GM18861 (cell line): ENCODE measurements at regions not wholly inside any gene's neighbourhood (a gene's known extent, or its start where the extent isn't known, plus 50 kb on each side); places are given as distances from the start of the nearest gene placed in this dataset.

Source experiments
- ATAC-seq: cut with Tn5 transposase; IDR thresholded peaks from one replicate; pipeline ENCODE4 v1.9.1; 2021; ENCODE audit not compliant: unreplicated experiment

- ATAC-seq, result no peak
These were observed 500.3 kb upstream of the GRIA1 start for GRCh38 chr5:152990217-152990616.

- ATAC-seq, result no peak
These were observed 499.8 kb upstream of the GRIA1 start for GRCh38 chr5:152990649-152991048.

- ATAC-seq, result no peak
These were observed 496.3 kb upstream of the GRIA1 start for GRCh38 chr5:152994033-152994680.

- no peak for ATAC-seq
These were observed 495.2 kb upstream of the GRIA1 start for GRCh38 chr5:152995214-152995725.

GRCh38 chr5:153005711-153006110 is 484.8 kb upstream of the GRIA1 start:
- ATAC-seq, result no peak

- no peak for ATAC-seq
These were observed 483.8 kb upstream of the GRIA1 start for GRCh38 chr5:153006681-153007080.

- ATAC-seq, result no peak
These were observed 476.3 kb upstream of the GRIA1 start for GRCh38 chr5:153014194-153014593.

GRCh38 chr5:153018121-153018520 is 472.3 kb upstream of the GRIA1 start:
- ATAC-seq, result no peak

- ATAC-seq, result no peak
These were observed 459.4 kb upstream of the GRIA1 start for GRCh38 chr5:153030755-153031725.

- no peak for ATAC-seq
These were observed 451.0 kb upstream of the GRIA1 start for GRCh38 chr5:153039501-153039900.

GRCh38 chr5:153043886-153044285 is 446.6 kb upstream of the GRIA1 start:
- no peak for ATAC-seq

GRCh38 chr5:153050496-153051179 is 439.8 kb upstream of the GRIA1 start:
- no peak for ATAC-seq

- no peak for ATAC-seq
These were observed 424.2 kb upstream of the GRIA1 start for GRCh38 chr5:153066281-153066680.

- no peak for ATAC-seq
These were observed 422.6 kb upstream of the GRIA1 start for GRCh38 chr5:153067869-153068268.

- no peak for ATAC-seq
These were observed 411.1 kb upstream of the GRIA1 start for GRCh38 chr5:153079396-153079795.

GRCh38 chr5:153080940-153081339 is 409.5 kb upstream of the GRIA1 start:
- no peak for ATAC-seq

GRCh38 chr5:153081385-153081784 is 409.1 kb upstream of the GRIA1 start:
- ATAC-seq, result no peak

GRCh38 chr5:153084511-153084910 is 406.0 kb upstream of the GRIA1 start:
- ATAC-seq, result no peak

- no peak for ATAC-seq
These were observed 404.0 kb upstream of the GRIA1 start for GRCh38 chr5:153086486-153086885.

- no peak for ATAC-seq
These were observed 401.9 kb upstream of the GRIA1 start for GRCh38 chr5:153088538-153088937.

- no peak for ATAC-seq
These were observed 396.1 kb upstream of the GRIA1 start for GRCh38 chr5:153094333-153094732.
